Tibial nerve (tissue), 3 donors: ENCODE measurements at regions not wholly inside any gene's neighbourhood (a gene's known extent, or its start where the extent isn't known, plus 50 kb on each side); places are given as distances from the start of the nearest gene placed in this dataset.

Experiments used
- CTCF ChIP-seq, 5 experiments: fragments of 200-600 bp in 3 of 5; fragments of 450-650 bp in 2 of 5; sonication (generic) in 3 of 5; IDR thresholded peaks; one replicate each; pipeline ENCODE4 v1.5.1; 2016 to 2019; ENCODE audit warnings: antibody characterized with exemption in 5 of 5, mild to moderate bottlenecking in 3 of 5, moderate library complexity in 2 of 5
- POLR2A ChIP-seq, 2 donors: fragments of 450-650 bp; IDR thresholded peaks; one replicate each; pipeline ENCODE4 v1.6.1; 2017; ENCODE audit warnings: antibody characterized with exemption in 2 of 2, mild to moderate bottlenecking in 2 of 2, moderate library complexity in 2 of 2

- no peak for TF ChIP-seq CTCF (IDR thresholded peaks at IDR 0.05)
- TF ChIP-seq POLR2A (IDR thresholded peaks at IDR 0.05), result no peak
These were observed 750.8 kb upstream of the KLHL29 start for GRCh38 chr2:22634167-22634566.
